ENCODE measurements at regions not wholly inside any gene's neighbourhood (a gene's known extent, or its start where the extent isn't known, plus 50 kb on each side); places are given as distances from the start of the nearest gene placed in this dataset.

DNA sequence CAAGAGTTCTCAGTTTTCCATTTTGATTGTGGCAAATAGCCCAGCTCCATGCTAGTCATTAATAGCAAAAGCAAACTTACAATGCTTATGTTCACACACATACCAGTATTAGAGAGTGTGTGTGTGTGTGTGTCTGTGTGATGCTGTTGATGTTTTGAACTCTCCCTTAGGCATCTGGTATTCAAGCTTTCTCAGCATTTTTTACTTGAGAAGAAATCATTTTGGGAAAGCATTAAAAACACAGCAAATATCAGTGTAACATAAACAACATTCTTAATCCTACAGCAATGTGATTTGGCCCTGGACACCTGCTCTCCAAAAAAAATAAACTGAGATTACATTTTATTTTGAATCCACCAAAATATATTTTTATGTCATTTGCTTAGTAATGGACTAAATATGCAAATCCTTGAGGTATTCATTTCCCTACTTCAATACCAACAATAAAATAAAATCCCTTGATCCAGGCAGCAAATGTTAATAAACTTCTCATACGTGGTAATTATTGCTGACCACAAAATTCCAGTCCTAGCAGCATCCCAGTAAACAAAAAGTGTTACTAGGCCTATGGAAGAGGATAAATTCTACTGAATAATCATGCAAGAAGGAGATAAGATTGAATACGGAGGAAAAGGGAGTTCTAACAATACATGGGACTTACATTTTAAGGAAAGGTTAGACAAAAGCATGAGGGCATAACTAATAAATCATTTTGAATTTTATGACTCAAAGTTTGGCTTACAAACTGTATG, 249.5 kb upstream of the CLEC14A start:
- DNase-seq (no peak), ATAC-seq (replicated peaks in 1 of 4) (no peak)
- WGBS (ENCODE audit: insufficient coverage), result 50% methylated on average over 1 of the region's 2 CpGs
- peaks cover 0 to 3% (median 2%) of the 10 kb centered on the region in 3 donors for H3K9me3 Mint-ChIP-seq
- Histone ChIP-seq H3K27me3 (replicated peaks in 1 of 2; ENCODE audit: control insufficient read depth in 2 of 2, extremely low read depth in 1 of 2, insufficient read depth in 2 of 2, low read length in 1 of 2) (no peaks in the 10 kb centered on the region), H3K9me3 (no peaks in the 10 kb centered on the region), H3K27ac (ENCODE audit: low read length) (no peak overlapping the region), H3K36me3 (ENCODE audit: control insufficient read depth in 2 of 2, extremely low read depth in 1 of 2, insufficient read depth in 1 of 2, low read length in 1 of 2) (no peaks in the 10 kb centered on the region), H3K4me3 (ENCODE audit: control insufficient read depth in 1 of 2, extremely low read depth in 1 of 2, low read length in 1 of 2) (no peak overlapping the region), H3K4me1 (ENCODE audit: control insufficient read depth in 1 of 2, extremely low read depth in 1 of 2, insufficient read depth in 2 of 2, low read length in 2 of 2) (no peaks in the 10 kb centered on the region)
- H3K27ac Mint-ChIP-seq, result no peak overlapping the region
- ChIA-PET POLR2A (no interaction called here), CTCF (no interaction called here)
- H3K27me3 Mint-ChIP-seq, result peaks cover 0 to 11% of the 10 kb centered on the region in 2 donors
- no peaks in the 10 kb centered on the region for H3K4me1 Mint-ChIP-seq
- H3K4me3 Mint-ChIP-seq, result no peak overlapping the region
- H3K36me3 Mint-ChIP-seq, result no peaks in the 10 kb centered on the region

DNA sequence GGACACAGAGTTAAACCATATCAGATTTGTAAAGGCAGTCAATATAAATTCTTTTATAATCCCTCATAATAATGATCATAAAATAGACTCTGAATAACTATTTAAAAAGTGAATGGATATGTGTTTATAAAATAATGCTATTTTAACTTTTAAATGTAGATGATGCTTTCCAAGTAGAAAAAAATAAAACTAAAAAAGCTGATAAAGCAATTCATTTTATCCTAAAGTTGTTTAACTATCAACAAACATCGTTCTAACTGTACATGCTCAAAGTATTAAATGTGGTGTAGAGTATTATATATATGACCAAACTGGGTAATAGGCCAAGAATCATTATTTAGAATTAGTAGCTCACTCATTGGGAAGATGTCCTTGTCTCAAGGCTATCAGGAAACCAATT, 248.3 kb upstream of the CLEC14A start:
- Histone ChIP-seq H3K36me3 (ENCODE audit: control insufficient read depth in 2 of 2, extremely low read depth in 1 of 2, insufficient read depth in 1 of 2, low read length in 1 of 2) (no peaks in the 10 kb centered on the region), H3K9me3 (no peaks in the 10 kb centered on the region), H3K27me3 (replicated peaks in 1 of 2; ENCODE audit: control insufficient read depth in 2 of 2, extremely low read depth in 1 of 2, insufficient read depth in 2 of 2, low read length in 1 of 2) (no peaks in the 10 kb centered on the region), H3K4me1 (ENCODE audit: control insufficient read depth in 1 of 2, extremely low read depth in 1 of 2, insufficient read depth in 2 of 2, low read length in 2 of 2) (no peaks in the 10 kb centered on the region), H3K4me3 (ENCODE audit: control insufficient read depth in 1 of 2, extremely low read depth in 1 of 2, low read length in 1 of 2) (no peak overlapping the region), H3K27ac (ENCODE audit: low read length) (no peak overlapping the region)
- Mint-ChIP-seq H3K4me1 (no peaks in the 10 kb centered on the region), H3K27ac (no peak overlapping the region), H3K27me3 (peaks cover 0 to 10% of the 10 kb centered on the region in 2 donors), H3K36me3 (no peaks in the 10 kb centered on the region), H3K9me3 (peaks cover 0 to 3% (median 2%) of the 10 kb centered on the region in 3 donors), H3K4me3 (no peak overlapping the region)
- ATAC-seq (replicated peaks in 1 of 4), result no peak
- ChIA-PET CTCF (no interaction called here), POLR2A (interaction anchor here in 1 of 2 donors (0.6 kb wide), 1 partner anchor 15 kb away, joined by 3 read pairs; no protein-coding TSS in a partner anchor)
- no peak for DNase-seq
- WGBS (ENCODE audit: insufficient coverage), result no CpG with 5 or more reads among the region's 1 CpG

DNA sequence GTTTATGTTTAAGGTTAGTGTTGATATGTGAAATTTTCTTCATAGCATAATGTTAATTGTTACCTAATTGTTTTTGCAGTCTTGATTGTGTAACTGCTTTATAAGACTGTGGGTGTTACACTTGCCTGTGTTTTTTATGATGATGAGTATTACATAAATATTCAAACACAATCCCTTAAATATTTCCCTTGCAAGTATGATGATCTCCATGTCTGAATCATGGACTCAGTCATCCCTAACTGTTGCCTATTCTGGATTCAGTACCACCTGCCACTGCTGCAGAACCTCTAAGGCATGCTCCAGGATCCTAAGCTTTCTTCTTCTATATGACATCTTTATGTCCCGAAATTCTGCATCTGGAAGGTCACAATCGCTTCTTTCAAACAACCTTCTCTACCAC, 246.3 kb upstream of the CLEC14A start:
- Mint-ChIP-seq H3K9me3 (peaks cover 0 to 3% (median 3%) of the 10 kb centered on the region in 3 donors), H3K27ac (no peak overlapping the region), H3K4me1 (no peaks in the 10 kb centered on the region), H3K36me3 (no peaks in the 10 kb centered on the region), H3K27me3 (peaks cover 0 to 7% of the 10 kb centered on the region in 2 donors), H3K4me3 (no peak overlapping the region)
- no CpG with 5 or more reads among the region's 2 CpGs for WGBS (ENCODE audit: insufficient coverage)
- no peak overlapping the region for H3K27ac ChIP-seq (ENCODE audit: low read length)
- H3K27me3 ChIP-seq (replicated peaks in 1 of 2; ENCODE audit: control insufficient read depth in 2 of 2, extremely low read depth in 1 of 2, insufficient read depth in 2 of 2, low read length in 1 of 2), result no peaks in the 10 kb centered on the region
- no peaks in the 10 kb centered on the region for H3K9me3 ChIP-seq
- no peak overlapping the region for H3K4me3 ChIP-seq (ENCODE audit: control insufficient read depth in 1 of 2, extremely low read depth in 1 of 2, low read length in 1 of 2)
- H3K4me1 ChIP-seq (ENCODE audit: control insufficient read depth in 1 of 2, extremely low read depth in 1 of 2, insufficient read depth in 2 of 2, low read length in 2 of 2), result no peaks in the 10 kb centered on the region
- POLR2A ChIA-PET, result no interaction called here
- CTCF ChIA-PET, result no interaction called here
- no peaks in the 10 kb centered on the region for H3K36me3 ChIP-seq (ENCODE audit: control insufficient read depth in 2 of 2, extremely low read depth in 1 of 2, insufficient read depth in 1 of 2, low read length in 1 of 2)
- ATAC-seq (replicated peaks in 1 of 4) (no peak), DNase-seq (no peak)

DNA sequence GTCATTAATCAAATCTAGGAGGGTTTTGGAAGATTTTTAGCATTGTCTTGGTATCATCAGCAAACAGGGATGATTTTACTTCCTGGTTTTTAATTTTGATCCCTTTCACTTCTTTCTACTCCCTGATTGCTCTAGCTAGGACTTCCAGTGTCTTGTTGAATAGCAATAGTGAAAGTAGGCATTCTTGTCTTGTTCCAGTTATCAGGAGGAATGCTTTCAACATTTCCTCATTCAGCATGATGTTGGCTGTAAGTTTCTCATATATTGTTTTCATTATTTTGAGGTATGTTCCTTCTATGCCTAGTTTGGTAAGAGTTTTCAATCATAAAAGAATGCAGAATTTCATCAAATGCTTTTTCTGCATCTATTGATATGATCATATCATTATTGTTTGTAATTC, 244.2 kb upstream of the CLEC14A start:
- no peak overlapping the region for H3K4me3 ChIP-seq (ENCODE audit: control insufficient read depth in 1 of 2, extremely low read depth in 1 of 2, low read length in 1 of 2)
- Mint-ChIP-seq H3K9me3 (peaks cover 0 to 3% (median 3%) of the 10 kb centered on the region in 3 donors), H3K36me3 (no peaks in the 10 kb centered on the region), H3K4me1 (no peaks in the 10 kb centered on the region), H3K27me3 (peaks cover 0 to 7% of the 10 kb centered on the region in 2 donors), H3K27ac (no peak overlapping the region), H3K4me3 (no peak overlapping the region)
- H3K36me3 ChIP-seq (ENCODE audit: control insufficient read depth in 2 of 2, extremely low read depth in 1 of 2, insufficient read depth in 1 of 2, low read length in 1 of 2), result no peaks in the 10 kb centered on the region
- H3K9me3 ChIP-seq, result no peaks in the 10 kb centered on the region
- ATAC-seq (replicated peaks in 1 of 4) (no peak), DNase-seq (no peak)
- CTCF ChIA-PET, result no interaction called here
- POLR2A ChIA-PET, result no interaction called here
- H3K27me3 ChIP-seq (replicated peaks in 1 of 2; ENCODE audit: control insufficient read depth in 2 of 2, extremely low read depth in 1 of 2, insufficient read depth in 2 of 2, low read length in 1 of 2), result no peaks in the 10 kb centered on the region
- no peaks in the 10 kb centered on the region for H3K4me1 ChIP-seq (ENCODE audit: control insufficient read depth in 1 of 2, extremely low read depth in 1 of 2, insufficient read depth in 2 of 2, low read length in 2 of 2)
- no peak overlapping the region for H3K27ac ChIP-seq (ENCODE audit: low read length)

DNA sequence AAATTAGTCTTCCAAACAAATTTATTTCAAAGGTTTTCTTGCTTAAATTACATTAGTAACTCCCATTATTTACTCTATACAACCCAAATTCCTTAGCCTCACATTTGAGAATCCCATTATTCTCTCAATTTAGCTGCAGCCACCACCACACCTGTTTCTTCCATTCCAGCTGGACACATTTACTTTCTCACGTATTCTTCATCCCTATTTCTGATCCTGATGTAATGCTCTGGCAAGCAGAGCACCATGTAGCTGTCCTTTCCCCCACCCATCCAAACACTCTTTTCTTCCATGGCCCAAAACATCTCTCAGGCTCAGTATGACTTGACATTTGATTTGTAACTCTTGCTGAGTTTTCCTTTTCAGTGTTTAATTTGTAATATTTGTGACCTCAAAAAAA, 240.2 kb upstream of the CLEC14A start:
- H3K27ac ChIP-seq (ENCODE audit: low read length), result no peak overlapping the region
- no peak overlapping the region for H3K4me3 ChIP-seq (ENCODE audit: control insufficient read depth in 1 of 2, extremely low read depth in 1 of 2, low read length in 1 of 2)
- ChIA-PET POLR2A (no interaction called here), CTCF (no interaction called here)
- H3K9me3 ChIP-seq, result no peaks in the 10 kb centered on the region
- no peaks in the 10 kb centered on the region for H3K36me3 ChIP-seq (ENCODE audit: control insufficient read depth in 2 of 2, extremely low read depth in 1 of 2, insufficient read depth in 1 of 2, low read length in 1 of 2)
- WGBS (ENCODE audit: insufficient coverage), result 75% methylated on average over 1 of the region's 1 CpG
- H3K27me3 ChIP-seq (replicated peaks in 1 of 2; ENCODE audit: control insufficient read depth in 2 of 2, extremely low read depth in 1 of 2, insufficient read depth in 2 of 2, low read length in 1 of 2), result no peaks in the 10 kb centered on the region
- DNase-seq, result no peak
- Mint-ChIP-seq H3K27me3 (no peaks in the 10 kb centered on the region), H3K9me3 (peaks cover 14 to 24% (median 19%) of the 10 kb centered on the region in 3 donors), H3K4me3 (no peak overlapping the region), H3K4me1 (no peaks in the 10 kb centered on the region), H3K27ac (no peak overlapping the region), H3K36me3 (no peaks in the 10 kb centered on the region)
- H3K4me1 ChIP-seq (ENCODE audit: control insufficient read depth in 1 of 2, extremely low read depth in 1 of 2, insufficient read depth in 2 of 2, low read length in 2 of 2), result no peaks in the 10 kb centered on the region
- no peak for ATAC-seq (replicated peaks in 1 of 4)

DNA sequence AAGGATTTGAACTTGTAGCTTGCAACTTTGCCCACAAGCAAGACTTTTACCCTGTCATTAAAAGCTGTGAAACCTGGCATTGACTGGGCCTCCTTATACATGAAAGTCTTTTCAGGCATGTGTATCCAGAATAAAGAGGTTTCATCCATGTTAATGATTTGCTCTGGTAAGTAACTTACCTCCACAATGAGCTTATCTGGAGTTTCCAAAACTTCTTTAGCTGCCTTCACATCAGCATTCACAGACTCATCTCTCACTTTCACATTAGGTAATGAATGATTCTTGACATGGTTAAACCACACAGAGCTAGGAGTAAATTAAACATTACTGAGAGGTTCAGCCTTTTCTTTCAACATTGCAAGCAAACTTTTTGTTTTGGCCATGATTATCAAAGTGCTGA, 234.4 kb upstream of the CLEC14A start:
- no peak overlapping the region for H3K27ac Mint-ChIP-seq
- no peaks in the 10 kb centered on the region for H3K36me3 Mint-ChIP-seq
- H3K27ac ChIP-seq (ENCODE audit: low read length), result no peak overlapping the region
- POLR2A ChIA-PET, result no interaction called here
- no peaks in the 10 kb centered on the region for H3K4me1 ChIP-seq (ENCODE audit: control insufficient read depth in 1 of 2, extremely low read depth in 1 of 2, insufficient read depth in 2 of 2, low read length in 2 of 2)
- H3K9me3 Mint-ChIP-seq, result peaks cover 10 to 34% (median 18%) of the 10 kb centered on the region in 3 donors
- ATAC-seq (replicated peaks in 1 of 4), result no peak
- no peaks in the 10 kb centered on the region for H3K27me3 Mint-ChIP-seq
- no peak overlapping the region for H3K4me3 Mint-ChIP-seq
- H3K4me3 ChIP-seq (ENCODE audit: control insufficient read depth in 1 of 2, extremely low read depth in 1 of 2, low read length in 1 of 2), result no peak overlapping the region
- CTCF ChIA-PET, result no interaction called here
- no peak for DNase-seq
- H3K4me1 Mint-ChIP-seq, result no peaks in the 10 kb centered on the region
- H3K36me3 ChIP-seq (ENCODE audit: control insufficient read depth in 2 of 2, extremely low read depth in 1 of 2, insufficient read depth in 1 of 2, low read length in 1 of 2), result no peaks in the 10 kb centered on the region
- no peaks in the 10 kb centered on the region for H3K9me3 ChIP-seq
- H3K27me3 ChIP-seq (replicated peaks in 1 of 2; ENCODE audit: control insufficient read depth in 2 of 2, extremely low read depth in 1 of 2, insufficient read depth in 2 of 2, low read length in 1 of 2), result no peaks in the 10 kb centered on the region

DNA sequence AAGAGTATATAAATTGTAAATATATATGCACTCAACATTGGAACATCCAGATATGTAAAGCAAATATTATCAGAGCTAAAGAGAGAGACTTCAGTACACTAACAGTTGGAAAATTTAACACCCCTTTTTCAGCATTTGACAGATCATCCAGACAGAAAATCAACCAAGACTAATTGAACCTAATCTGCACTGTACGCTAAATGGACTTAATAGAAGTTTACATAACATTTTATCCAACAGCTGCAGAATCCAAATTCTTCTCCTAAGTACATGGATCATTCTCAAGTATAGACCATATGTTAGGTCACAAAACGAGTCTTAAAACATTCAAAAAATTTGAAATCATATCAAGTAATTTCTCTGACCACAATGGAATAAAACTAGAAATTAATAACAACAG, 229.1 kb upstream of the CLEC14A start:
- no peak for DNase-seq
- no peaks in the 10 kb centered on the region for H3K4me1 Mint-ChIP-seq
- no peaks in the 10 kb centered on the region for H3K36me3 ChIP-seq (ENCODE audit: control insufficient read depth in 2 of 2, extremely low read depth in 1 of 2, insufficient read depth in 1 of 2, low read length in 1 of 2)
- H3K4me1 ChIP-seq (ENCODE audit: control insufficient read depth in 1 of 2, extremely low read depth in 1 of 2, insufficient read depth in 2 of 2, low read length in 2 of 2), result no peaks in the 10 kb centered on the region
- no peak overlapping the region for H3K4me3 Mint-ChIP-seq
- no peaks in the 10 kb centered on the region for H3K36me3 Mint-ChIP-seq
- H3K9me3 ChIP-seq, result peaks cover 2% of the 10 kb centered on the region
- H3K27ac Mint-ChIP-seq, result no peak overlapping the region
- WGBS (ENCODE audit: insufficient coverage), result no CpG with 5 or more reads among the region's 2 CpGs
- CTCF ChIA-PET, result no interaction called here
- no peak overlapping the region for H3K27ac ChIP-seq (ENCODE audit: low read length)
- H3K4me3 ChIP-seq (ENCODE audit: control insufficient read depth in 1 of 2, extremely low read depth in 1 of 2, low read length in 1 of 2), result no peak overlapping the region
- peaks cover 0 to 10% (median 2%) of the 10 kb centered on the region in 3 donors for H3K9me3 Mint-ChIP-seq
- POLR2A ChIA-PET, result no interaction called here
- no peak for ATAC-seq (replicated peaks in 1 of 4)
- H3K27me3 ChIP-seq (replicated peaks in 1 of 2; ENCODE audit: control insufficient read depth in 2 of 2, extremely low read depth in 1 of 2, insufficient read depth in 2 of 2, low read length in 1 of 2), result no peaks in the 10 kb centered on the region
- no peaks in the 10 kb centered on the region for H3K27me3 Mint-ChIP-seq
